ENCODE measurements at regions not wholly inside any gene's neighbourhood (a gene's known extent, or its start where the extent isn't known, plus 50 kb on each side); places are given as distances from the start of the nearest gene placed in this dataset.

- no peaks in the 10 kb centered on the region for H3K9me3 ChIP-seq (ENCODE audit: control insufficient read depth, low read depth, low read length)
- no peaks in the 10 kb centered on the region for H4K20me1 ChIP-seq (ENCODE audit: control insufficient read depth, extremely low read depth, insufficient read depth, low read length)
- H3K9ac ChIP-seq (ENCODE audit: control insufficient read depth, extremely low read depth, insufficient read depth, low read length) = no peak overlapping the region
- no peaks in the 10 kb centered on the region for H3K36me3 ChIP-seq (ENCODE audit: control insufficient read depth in 2 of 2, extremely low read depth in 1 of 2, insufficient read depth in 2 of 2, low read length in 2 of 2)
- FAIRE-seq (no peak), DNase-seq (ENCODE audit: low read depth, low spot score) (no peak)
- H2AFZ ChIP-seq (ENCODE audit: control insufficient read depth, low read length) = no peak overlapping the region
- H3K4me3 ChIP-seq (ENCODE audit: control insufficient read depth in 2 of 3, extremely low read depth in 1 of 3, insufficient read depth in 2 of 3, low read depth in 1 of 3, low read length in 3 of 3) = no peak overlapping the region
- dilution Hi-C loops (cut with MboI; ENCODE audit: extremely low pct_ligation_motif_present, low sequenced_read_pairs) = no loop called here
- no peak for TF ChIP-seq EZH2 (IDR thresholded peaks at IDR 0.05; ENCODE audit: low read length)
- TF ChIP-seq, protein P1, sequence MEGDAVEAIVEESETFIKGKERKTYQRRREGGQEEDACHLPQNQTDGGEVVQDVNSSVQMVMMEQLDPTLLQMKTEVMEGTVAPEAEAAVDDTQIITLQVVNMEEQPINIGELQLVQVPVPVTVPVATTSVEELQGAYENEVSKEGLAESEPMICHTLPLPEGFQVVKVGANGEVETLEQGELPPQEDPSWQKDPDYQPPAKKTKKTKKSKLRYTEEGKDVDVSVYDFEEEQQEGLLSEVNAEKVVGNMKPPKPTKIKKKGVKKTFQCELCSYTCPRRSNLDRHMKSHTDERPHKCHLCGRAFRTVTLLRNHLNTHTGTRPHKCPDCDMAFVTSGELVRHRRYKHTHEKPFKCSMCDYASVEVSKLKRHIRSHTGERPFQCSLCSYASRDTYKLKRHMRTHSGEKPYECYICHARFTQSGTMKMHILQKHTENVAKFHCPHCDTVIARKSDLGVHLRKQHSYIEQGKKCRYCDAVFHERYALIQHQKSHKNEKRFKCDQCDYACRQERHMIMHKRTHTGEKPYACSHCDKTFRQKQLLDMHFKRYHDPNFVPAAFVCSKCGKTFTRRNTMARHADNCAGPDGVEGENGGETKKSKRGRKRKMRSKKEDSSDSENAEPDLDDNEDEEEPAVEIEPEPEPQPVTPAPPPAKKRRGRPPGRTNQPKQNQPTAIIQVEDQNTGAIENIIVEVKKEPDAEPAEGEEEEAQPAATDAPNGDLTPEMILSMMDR (optimal IDR thresholded peaks at IDR 0.05 in 1 of 3, IDR thresholded peaks at IDR 0.05 in 1 of 3, conservative IDR thresholded peaks at IDR 0.05 in 1 of 3; ENCODE audit: extremely low read depth in 1 of 3, insufficient read depth in 2 of 3, low read length in 3 of 3) = no peak
- peaks cover 30% of the 10 kb centered on the region for H3K4me1 ChIP-seq (ENCODE audit: control insufficient read depth, extremely low read depth, insufficient read depth, low read length)
- no peaks in the 10 kb centered on the region for H3K9me1 ChIP-seq (ENCODE audit: control insufficient read depth, extremely low read depth, insufficient read depth, low read length)
- H3K27ac ChIP-seq (ENCODE audit: control insufficient read depth, insufficient read depth, low read length) = no peak overlapping the region
- H3K27me3 ChIP-seq (ENCODE audit: control insufficient read depth, extremely low read depth, insufficient read depth, low read length) = no peaks in the 10 kb centered on the region
- no peak overlapping the region for H3K4me2 ChIP-seq (ENCODE audit: control insufficient read depth, extremely low read depth, insufficient read depth, low read depth, low read length)
- H3K79me2 ChIP-seq (ENCODE audit: control insufficient read depth, insufficient read depth, low read length) = no peaks in the 10 kb centered on the region
Observed at GRCh38 chr10:124342136-124342820, 76.4 kb downstream of the OAT start.

GRCh38 chr10:124341768-124342135 lies 77.0 kb downstream of the OAT start:
- no peak for TF ChIP-seq EZH2 (IDR thresholded peaks at IDR 0.05; ENCODE audit: low read length)
- TF ChIP-seq, protein P1 (optimal IDR thresholded peaks at IDR 0.05 in 1 of 3, IDR thresholded peaks at IDR 0.05 in 1 of 3, conservative IDR thresholded peaks at IDR 0.05 in 1 of 3; ENCODE audit: extremely low read depth in 1 of 3, insufficient read depth in 2 of 3, low read length in 3 of 3) = no peak
- Histone ChIP-seq H3K9me1 (ENCODE audit: control insufficient read depth, extremely low read depth, insufficient read depth, low read length) (no peaks in the 10 kb centered on the region), H4K20me1 (ENCODE audit: control insufficient read depth, extremely low read depth, insufficient read depth, low read length) (no peaks in the 10 kb centered on the region), H3K9me3 (ENCODE audit: control insufficient read depth, low read depth, low read length) (no peaks in the 10 kb centered on the region), H3K4me2 (ENCODE audit: control insufficient read depth, extremely low read depth, insufficient read depth, low read depth, low read length) (no peak overlapping the region), H2AFZ (ENCODE audit: control insufficient read depth, low read length) (no peak overlapping the region), H3K4me3 (ENCODE audit: control insufficient read depth in 2 of 3, extremely low read depth in 1 of 3, insufficient read depth in 2 of 3, low read depth in 1 of 3, low read length in 3 of 3) (no peak overlapping the region), H3K27me3 (ENCODE audit: control insufficient read depth, extremely low read depth, insufficient read depth, low read length) (no peaks in the 10 kb centered on the region), H3K4me1 (ENCODE audit: control insufficient read depth, extremely low read depth, insufficient read depth, low read length) (peaks cover 30% of the 10 kb centered on the region), H3K9ac (ENCODE audit: control insufficient read depth, extremely low read depth, insufficient read depth, low read length) (no peak overlapping the region), H3K27ac (ENCODE audit: control insufficient read depth, insufficient read depth, low read length) (peak overlapping the region; percentile 25), H3K79me2 (ENCODE audit: control insufficient read depth, insufficient read depth, low read length) (no peaks in the 10 kb centered on the region), H3K36me3 (ENCODE audit: control insufficient read depth in 2 of 2, extremely low read depth in 1 of 2, insufficient read depth in 2 of 2, low read length in 2 of 2) (no peaks in the 10 kb centered on the region)
- dilution Hi-C loops (cut with MboI; ENCODE audit: extremely low pct_ligation_motif_present, low sequenced_read_pairs) = no loop called here
- DNase-seq (ENCODE audit: low read depth, low spot score) (no peak), FAIRE-seq (peak; percentile 55)
